GM21786 (cell line): ENCODE measurements at regions not wholly inside any gene's neighbourhood (a gene's known extent, or its start where the extent isn't known, plus 50 kb on each side); places are given as distances from the start of the nearest gene placed in this dataset.
"Not testable (repeated sequence)": the region's sequence is repeated elsewhere in the genome, so short reads cannot be mapped to it uniquely, and the experiment has no call there.

Source experiments
- ATAC-seq: cut with Tn5 transposase; IDR thresholded peaks from one replicate; pipeline ENCODE4 v1.9.1; 2021; ENCODE audit not compliant: unreplicated experiment

DNA sequence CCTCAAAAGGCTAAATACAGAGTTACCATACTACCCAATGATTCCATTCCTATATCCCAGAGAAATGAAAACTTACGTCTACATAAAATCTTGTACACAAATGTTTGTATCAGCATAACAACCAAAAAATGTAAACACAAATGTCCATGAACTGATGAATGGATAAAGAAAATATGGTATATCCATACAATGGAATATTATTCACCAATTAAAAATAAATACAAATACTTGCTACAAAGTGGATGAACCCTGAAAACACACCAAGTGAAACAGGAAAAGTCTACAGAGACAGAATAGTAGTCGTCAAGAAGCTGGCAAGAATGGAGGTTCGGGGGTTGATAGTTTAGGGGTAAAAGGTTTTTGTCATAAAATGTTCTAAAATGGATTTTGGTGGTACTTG is 54.0 kb upstream of the ANKRD28 start:
- ATAC-seq, result no peak

DNA sequence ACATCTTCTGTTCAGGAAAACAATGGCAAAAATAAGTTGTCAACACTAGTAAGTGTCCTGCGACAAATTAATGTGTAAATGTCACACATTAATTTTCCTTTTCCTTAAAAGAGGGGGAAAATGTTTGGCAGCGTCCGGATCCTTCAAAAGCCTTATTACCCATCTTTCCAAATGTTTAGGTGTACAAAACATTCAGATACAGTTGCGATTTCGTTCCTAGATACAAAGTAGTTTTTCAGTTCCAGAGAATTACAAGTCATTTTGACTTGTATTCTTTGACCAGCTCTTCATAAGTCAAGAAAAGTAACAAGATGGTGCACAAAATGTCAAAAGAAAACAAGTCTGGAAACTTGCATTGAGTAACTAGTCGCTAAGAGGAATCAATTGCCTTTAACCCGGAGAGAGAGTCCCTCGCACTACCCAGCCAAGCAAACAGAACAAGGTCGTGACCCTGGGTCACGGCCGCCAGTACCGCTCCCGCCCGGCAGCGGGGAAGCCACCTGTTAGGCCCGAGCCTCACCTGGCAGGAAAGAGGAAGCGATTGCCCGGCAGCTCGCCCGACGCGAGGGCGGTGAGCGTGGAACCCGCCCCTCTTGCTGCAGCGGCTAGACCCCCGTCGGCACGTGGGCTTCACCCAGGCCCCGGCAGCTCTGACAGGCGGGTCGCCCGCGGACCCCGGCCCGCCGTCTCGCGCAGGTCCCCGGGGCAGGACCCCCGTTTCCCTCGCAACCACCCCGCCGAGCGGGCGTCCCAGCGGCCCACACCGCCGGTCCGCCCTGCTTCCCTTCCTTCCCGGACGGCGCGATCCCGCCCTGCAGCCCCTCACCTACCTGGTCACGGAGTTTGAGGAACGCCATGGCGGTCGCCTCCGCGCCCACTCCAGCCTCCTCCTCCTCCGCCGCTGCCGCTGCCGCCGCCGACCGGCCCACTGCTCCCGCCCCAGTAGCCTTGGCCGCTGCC is 61.0 kb upstream of the ANKRD28 start:
- peak; percentile 65 for ATAC-seq

- peak; percentile 83 for ATAC-seq
Observed at GRCh38 chr3:15859507-15860013, 61.8 kb upstream of the ANKRD28 start.

- ATAC-seq, result peak; percentile 44
Observed at GRCh38 chr3:15860014-15860934, 62.5 kb upstream of the ANKRD28 start.

DNA sequence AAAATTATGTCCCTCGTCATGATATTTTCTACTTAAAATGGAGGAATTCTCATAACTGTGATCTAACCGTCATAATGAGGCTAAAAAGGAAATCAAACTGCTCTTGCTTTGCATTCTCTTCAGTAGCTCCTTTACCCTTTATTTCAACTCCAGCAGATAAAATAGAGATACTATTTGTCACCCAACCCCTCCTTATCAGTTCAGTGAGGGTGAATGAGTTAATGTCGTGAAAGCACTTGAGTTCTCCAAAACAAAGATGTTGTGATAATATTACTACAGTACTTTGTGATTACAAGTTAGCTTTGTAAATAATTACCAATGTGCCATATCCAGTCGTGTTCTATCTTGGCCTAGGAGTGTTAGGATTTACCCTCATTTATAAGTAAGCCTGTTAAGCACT is 63.4 kb upstream of the ANKRD28 start:
- no peak for ATAC-seq

- no peak for ATAC-seq
Observed at GRCh38 chr3:15872807-15873206, 75.0 kb upstream of the ANKRD28 start.

DNA sequence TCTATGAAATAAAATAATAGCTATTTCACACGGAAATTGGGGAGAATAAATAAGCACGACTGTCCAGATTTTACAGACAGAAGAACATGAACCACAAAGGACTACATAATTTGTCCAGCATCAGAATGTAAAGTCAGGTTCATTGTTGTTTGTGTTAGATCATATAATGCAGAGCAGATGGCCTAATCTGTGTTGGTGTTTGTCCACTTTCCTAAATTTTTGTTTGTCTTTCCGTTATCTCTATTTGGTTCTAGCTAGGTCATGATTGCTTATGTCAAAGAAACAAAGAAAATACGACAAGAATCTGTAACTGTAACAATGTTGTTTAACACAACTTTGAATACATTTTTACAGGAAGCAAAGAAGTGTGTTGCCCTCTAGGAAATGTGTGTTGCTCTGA is 75.6 kb upstream of the ANKRD28 start:
- no peak for ATAC-seq

DNA sequence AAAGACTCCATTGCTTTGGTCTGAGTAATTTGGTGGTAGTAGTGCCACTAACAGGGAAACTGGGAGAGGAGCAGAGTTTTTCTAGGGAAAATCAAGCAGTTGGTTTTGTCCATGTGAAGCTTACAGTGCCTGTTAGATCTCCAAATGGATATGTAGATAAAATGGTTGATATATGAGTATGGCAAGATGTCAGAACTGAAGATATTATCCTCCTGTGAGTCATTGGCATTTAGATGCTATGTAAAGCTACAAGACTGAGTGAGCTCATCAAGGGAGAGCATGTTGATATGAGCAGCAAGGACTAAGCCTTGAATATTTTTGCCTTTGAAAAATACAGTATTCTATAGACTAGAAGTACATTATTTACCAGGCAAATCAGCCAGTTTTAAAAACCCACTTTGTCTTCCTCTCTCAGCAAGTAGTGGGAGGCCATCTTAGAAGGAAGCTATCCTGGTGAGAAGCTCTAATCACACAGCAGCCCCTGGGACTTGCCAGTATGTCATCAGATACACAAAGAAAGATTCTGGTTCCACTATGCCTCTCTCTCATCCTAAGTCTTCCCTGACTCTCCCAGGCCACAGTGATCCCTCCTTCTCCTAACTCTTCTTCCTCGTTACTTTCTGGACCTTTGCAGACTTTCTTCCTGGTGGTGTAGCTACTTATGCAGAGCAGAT is 77.4 kb upstream of the ANKRD28 start:
- ATAC-seq, result no peak

- no peak for ATAC-seq
Observed at GRCh38 chr3:15876669-15877068, 78.9 kb upstream of the ANKRD28 start.

DNA sequence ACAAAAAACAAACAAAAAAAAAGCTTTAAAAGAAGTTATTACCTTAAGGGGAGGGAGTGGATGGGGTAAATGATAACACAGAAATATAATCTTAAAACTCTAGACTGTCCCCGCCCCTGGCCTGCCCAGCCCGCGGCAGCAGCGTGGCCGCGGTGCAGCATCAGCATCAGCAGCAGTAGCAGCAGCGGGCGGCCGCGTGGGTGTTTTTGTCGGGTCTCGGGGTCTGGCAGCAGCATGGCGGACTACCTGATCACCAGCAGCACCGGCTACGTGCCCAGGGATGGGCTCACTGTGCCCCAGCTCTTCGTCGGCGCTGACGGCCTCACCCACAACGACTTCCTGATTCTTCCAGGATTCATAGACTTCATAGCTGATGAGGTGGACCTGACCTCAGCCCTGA is 80.0 kb upstream of the ANKRD28 start:
- ATAC-seq, result no peak

DNA sequence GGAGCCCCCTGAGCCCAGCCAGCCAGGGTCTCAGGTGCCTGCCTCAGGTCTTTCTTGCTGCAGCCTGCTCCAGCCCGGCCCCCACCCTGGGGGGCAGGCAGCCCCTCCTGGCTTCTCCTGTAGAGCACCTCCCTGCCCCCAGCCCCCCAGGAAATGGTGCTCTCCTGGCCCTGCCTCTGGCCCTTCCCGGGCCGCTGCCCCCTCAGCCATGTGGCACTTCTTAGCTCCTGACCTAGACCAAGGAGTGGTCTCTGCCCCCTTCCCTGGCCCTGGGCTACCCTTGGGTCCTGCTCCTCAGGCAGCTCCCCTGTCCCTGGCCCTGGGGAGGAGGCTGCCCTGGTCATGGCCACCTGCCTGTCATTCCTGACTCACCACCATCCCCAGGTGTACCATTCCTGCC is 82.0 kb upstream of the ANKRD28 start:
- not testable (repeated sequence) for ATAC-seq

- ATAC-seq, result no peak
Observed at GRCh38 chr3:15882577-15882976, 84.8 kb upstream of the ANKRD28 start.

DNA sequence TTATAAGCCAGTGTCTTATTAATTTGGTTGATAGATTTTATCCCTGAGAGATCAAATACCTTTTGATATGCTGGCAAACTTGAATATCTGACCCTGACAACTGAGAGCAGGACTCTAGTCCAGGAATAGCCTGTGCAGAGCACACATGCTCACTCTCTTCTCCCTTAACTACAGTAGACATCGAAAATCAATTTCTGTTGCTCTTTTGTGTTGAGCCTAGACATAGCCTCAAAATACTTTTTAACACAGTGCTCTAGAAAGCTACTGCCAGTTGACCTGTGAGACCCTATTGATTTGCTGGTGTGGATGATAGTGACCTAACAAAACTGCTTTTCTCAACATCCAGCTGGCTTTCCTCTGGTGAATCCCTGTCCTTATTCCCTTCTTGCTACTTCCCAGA is 86.4 kb upstream of the ANKRD28 start:
- no peak for ATAC-seq

- ATAC-seq, result no peak
Observed at GRCh38 chr3:15886521-15886920, 88.7 kb upstream of the ANKRD28 start.

DNA sequence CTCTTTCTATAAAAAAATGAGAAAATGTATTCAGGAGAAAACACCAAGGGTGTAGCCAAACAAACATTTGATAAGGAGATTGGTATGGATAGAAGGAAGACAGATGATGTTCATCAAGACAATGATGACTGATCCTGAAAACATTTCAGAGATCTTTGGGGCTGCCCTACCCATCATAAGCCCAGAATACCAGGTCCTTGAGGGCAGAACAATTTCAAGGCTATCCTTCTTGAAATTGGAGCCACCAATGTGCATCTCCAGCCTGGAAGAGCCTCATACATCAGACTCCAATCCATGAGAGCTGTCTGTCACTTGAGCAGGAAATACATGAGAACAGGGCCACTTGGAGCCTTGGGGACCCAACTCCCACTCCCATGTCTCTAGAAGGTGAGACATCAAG is 89.5 kb upstream of the ANKRD28 start:
- no peak for ATAC-seq

- no peak for ATAC-seq
Observed at GRCh38 chr3:15889936-15890335, 92.2 kb upstream of the ANKRD28 start.

DNA sequence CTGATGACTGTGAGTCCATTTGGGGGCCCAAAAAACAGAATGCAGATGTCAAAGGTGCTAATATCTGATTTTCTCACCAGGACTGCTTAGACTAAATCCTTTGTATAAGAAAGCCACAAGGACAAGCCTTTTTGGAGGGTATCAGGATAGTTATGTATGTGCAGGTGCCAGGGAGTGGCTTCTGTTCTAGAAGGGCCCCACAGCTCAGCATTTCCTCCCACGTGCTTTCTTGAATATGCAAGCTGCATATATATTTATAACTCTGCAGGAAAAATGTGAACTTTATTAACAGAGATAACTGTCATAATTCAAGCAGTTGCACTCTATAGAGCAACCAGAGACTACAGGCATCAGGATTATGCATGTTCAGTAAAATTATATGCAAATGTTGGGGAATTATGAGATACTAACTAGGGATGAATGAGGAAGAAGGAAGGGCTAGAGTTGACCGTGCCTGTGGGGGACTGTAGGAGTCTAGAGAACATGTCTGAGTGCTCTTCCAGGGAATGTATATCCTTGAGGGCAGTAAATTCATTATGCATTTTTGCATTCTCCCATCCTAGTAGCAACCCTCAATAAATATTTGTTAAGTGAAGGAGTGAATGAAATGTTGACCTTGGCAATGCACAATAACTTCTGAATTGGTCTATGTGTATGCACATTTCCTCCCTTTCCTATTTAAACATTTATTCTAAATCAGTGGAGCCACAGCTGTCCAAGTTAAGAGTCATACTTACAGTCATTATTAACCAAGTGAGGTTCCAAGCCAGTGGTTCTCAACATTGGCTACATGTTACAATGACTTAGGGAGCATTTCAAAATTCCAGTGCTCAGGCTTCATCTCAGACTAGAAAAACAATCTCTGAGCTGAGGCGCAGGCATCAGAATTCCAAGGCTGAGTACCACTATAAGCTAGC is 94.8 kb upstream of the ANKRD28 start:
- no peak for ATAC-seq

- ATAC-seq, result no peak
Observed at GRCh38 chr3:15894382-15894781, 96.6 kb upstream of the ANKRD28 start.

DNA sequence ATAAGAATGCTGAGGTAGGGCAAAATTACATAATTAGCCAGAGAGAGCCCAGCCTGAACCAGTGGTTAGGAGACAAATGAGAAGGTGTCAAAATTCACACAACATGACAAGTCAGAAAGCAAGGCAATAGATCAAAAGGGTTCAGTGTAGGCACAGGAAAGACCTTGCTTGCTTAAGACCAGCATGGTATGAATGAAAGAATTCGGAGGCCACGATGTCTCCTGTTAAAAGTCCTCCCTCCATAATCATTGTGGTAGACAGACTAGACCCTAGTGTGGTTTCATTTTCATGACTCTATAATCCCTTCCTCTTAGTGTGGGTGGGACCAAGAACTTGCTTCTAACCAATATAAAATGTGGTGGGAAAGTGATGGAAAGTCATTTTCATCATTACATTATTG is 98.7 kb upstream of the ANKRD28 start:
- ATAC-seq, result no peak

- no peak for ATAC-seq
Observed at GRCh38 chr3:15899388-15899787, 101.6 kb upstream of the ANKRD28 start.
